Neural progenitor cell (in vitro differentiated cells): ENCODE measurements at regions not wholly inside any gene's neighbourhood (a gene's known extent, or its start where the extent isn't known, plus 50 kb on each side); places are given as distances from the start of the nearest gene placed in this dataset.

Source experiments
- CTCF ChIP-seq: fragments of 200-600 bp; sonication (generic); IDR thresholded peaks from 2 replicates; pipeline ENCODE4 v1.5.1; 2017; ENCODE audit warnings: antibody characterized with exemption, mild to moderate bottlenecking
- EZH2 ChIP-seq: fragments of 200-600 bp; sonication (generic); IDR thresholded peaks from 2 replicates; pipeline ENCODE4 v1.6.1; 2017; ENCODE audit warnings: antibody characterized with exemption, mild to moderate bottlenecking, moderate library complexity

- no peak for TF ChIP-seq CTCF
- no peak for TF ChIP-seq EZH2
Measured at GRCh38 chr20:17844549-17845298, 123.9 kb downstream of the SNX5 start.
